DND-41 (cell line): ENCODE measurements at regions not wholly inside any gene's neighbourhood (a gene's known extent, or its start where the extent isn't known, plus 50 kb on each side); places are given as distances from the start of the nearest gene placed in this dataset.

Source experiments
- CTCF ChIP-seq: IDR thresholded peaks from 2 replicates; pipeline ENCODE4 v1.5.1; 2012; ENCODE audit warnings: borderline replicate concordance, low read length, moderate library complexity, mild to moderate bottlenecking; ENCODE audit not compliant: poor library complexity, severe bottlenecking; ENCODE audit errors: extremely low read depth
- EZH2 ChIP-seq: IDR thresholded peaks from 3 replicates; pipeline ENCODE4 v1.6.1; 2012; ENCODE audit warnings: borderline replicate concordance, low read depth, mild to moderate bottlenecking, moderate library complexity, low read length, inconsistent platforms; ENCODE audit not compliant: severe bottlenecking

- TF ChIP-seq CTCF, result no peak
- no peak for TF ChIP-seq EZH2
These were observed 235.4 kb downstream of the PCDH20 start for GRCh38 chr13:61180234-61180633.
